T-helper 1 cell treated with Interleukin-12 subunit alpha and Interleukin-12 subunit beta and Interleukin-4 antibody, amounts not matched to agents 30 μg/mL and 1 μg/mL, for 36 hours (primary cell): ENCODE measurements at regions not wholly inside any gene's neighbourhood (a gene's known extent, or its start where the extent isn't known, plus 50 kb on each side); places are given as distances from the start of the nearest gene placed in this dataset.
"Not testable (repeated sequence)": the region's sequence is repeated elsewhere in the genome, so short reads cannot be mapped to it uniquely, and the experiment has no call there.

Experiments used
- H3K27ac Mint-ChIP-seq: one replicate; pipeline ENCODE4 v1.8.0; 2021; ENCODE audit warnings: mild to moderate bottlenecking, mixed read lengths
- H3K27me3 Mint-ChIP-seq: one replicate; pipeline ENCODE4 v1.8.0; 2021; ENCODE audit warnings: low read depth, mixed read lengths
- H3K36me3 Mint-ChIP-seq: one replicate; pipeline ENCODE4 v1.8.0; 2021; ENCODE audit warnings: low read depth, mixed read lengths
- H3K4me1 Mint-ChIP-seq: one replicate; pipeline ENCODE4 v1.8.0; 2021; ENCODE audit warnings: low read depth, mixed read lengths
- H3K4me3 Mint-ChIP-seq: one replicate; pipeline ENCODE4 v1.8.0; 2021; ENCODE audit warnings: mild to moderate bottlenecking, moderate library complexity, mixed read lengths
- H3K9me3 Mint-ChIP-seq: one replicate; pipeline ENCODE4 v1.8.0; 2021; ENCODE audit warnings: mixed read lengths

DNA sequence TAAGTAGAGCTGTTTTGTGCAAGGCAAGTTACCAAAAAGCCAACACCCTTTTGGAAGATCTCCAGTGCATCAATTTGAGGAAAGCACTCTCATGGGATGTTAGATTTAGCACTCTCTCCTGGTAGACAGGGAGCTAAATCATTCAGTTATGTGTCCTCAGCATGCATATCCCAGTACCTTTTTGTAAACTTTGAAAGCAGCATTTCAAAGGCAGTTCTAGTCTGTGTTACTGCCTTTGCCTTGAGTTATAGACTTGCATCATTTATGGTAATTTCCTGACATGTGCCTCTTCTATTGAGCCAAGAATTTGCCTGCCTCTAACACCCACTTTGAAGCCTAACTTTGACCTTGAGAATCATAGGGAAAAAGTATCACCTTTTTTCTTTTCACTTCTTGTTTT lies 120.6 kb downstream of the KIF4B start:
- H3K36me3 Mint-ChIP-seq, result no peaks in the 10 kb centered on the region
- no peaks in the 10 kb centered on the region for H3K4me1 Mint-ChIP-seq
- H3K9me3 Mint-ChIP-seq, result no peaks in the 10 kb centered on the region
- no peak overlapping the region for H3K27ac Mint-ChIP-seq
- peaks cover 5% of the 10 kb centered on the region for H3K27me3 Mint-ChIP-seq
- H3K4me3 Mint-ChIP-seq, result no peak overlapping the region

DNA sequence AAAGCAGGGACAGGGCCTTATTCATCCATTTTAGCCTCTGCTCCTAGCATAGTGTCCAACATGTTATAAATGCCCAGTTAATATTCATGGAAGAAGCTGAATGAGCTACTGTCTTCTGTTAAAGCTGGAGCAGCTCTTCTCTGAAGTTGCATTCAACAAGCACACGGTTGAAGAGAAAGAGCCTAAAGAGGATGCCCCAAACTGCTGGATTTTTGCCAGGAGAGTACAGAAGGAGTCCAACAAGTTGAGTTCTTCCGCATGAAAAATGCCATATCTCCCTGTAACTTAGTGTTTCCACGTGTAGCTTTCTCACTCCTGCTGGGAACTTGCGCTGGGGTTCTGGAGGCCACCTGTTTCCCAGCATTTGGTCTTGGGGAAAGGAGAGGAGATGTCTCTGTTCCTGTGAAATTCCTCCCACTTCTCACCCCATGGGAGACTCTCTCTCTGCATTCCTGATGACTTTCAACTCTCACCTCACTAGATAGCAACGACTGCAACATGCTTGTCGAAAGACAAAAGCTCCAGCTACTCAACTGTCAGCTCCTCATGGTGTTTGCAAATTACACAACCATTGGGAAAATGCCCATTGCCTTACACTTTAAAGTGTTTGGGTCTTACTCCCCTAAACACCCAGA lies 122.8 kb downstream of the KIF4B start:
- Mint-ChIP-seq H3K4me1 (no peaks in the 10 kb centered on the region), H3K27ac (no peak overlapping the region), H3K27me3 (peaks cover 13% of the 10 kb centered on the region), H3K4me3 (no peak overlapping the region), H3K9me3 (no peaks in the 10 kb centered on the region), H3K36me3 (no peaks in the 10 kb centered on the region)

DNA sequence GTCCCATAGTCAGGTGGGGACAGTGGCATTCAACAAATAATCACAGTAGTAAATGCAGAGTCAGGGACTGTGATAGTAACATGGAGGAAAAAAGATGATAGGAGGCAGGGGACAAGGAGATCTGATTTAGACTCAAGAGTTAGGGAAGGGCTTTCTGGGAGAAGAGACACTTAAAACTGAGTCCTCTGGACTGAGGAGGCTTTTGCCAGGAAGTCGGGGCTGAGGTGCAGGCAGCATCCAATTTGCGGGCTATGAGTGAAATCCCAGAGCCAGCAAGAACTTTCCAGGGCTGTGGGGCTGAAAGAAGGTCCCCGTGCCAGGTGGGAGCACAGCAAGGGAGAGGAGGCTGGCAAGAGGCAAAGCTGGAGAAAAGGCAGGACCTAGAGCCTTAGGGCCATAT lies 124.1 kb downstream of the KIF4B start:
- Mint-ChIP-seq H3K36me3 (no peaks in the 10 kb centered on the region), H3K4me1 (no peaks in the 10 kb centered on the region), H3K4me3 (no peak overlapping the region), H3K9me3 (no peaks in the 10 kb centered on the region), H3K27me3 (peaks cover 13% of the 10 kb centered on the region), H3K27ac (no peak overlapping the region)

DNA sequence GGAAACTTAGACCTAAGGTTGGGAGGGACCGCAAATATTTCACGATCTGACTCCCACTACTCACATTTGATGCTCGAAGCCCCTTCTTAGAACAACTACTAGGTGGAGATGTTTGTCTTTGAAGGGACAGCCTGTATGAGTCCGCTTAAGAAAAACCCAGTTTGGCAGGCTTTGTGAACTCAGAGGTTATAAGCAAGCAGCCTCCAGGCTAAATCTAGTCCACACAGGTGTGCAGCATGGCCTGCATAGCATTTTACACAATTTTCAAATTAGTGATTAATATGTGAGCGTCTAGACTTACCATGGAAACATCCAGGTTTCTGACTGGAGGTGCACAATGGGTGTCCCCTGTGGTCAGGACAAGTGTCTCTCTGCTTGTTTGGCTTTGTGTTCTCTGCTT lies 127.1 kb downstream of the KIF4B start:
- Mint-ChIP-seq H3K27me3 (peaks cover 10% of the 10 kb centered on the region), H3K27ac (no peak overlapping the region), H3K9me3 (no peaks in the 10 kb centered on the region), H3K36me3 (no peaks in the 10 kb centered on the region), H3K4me1 (no peaks in the 10 kb centered on the region), H3K4me3 (no peak overlapping the region)

DNA sequence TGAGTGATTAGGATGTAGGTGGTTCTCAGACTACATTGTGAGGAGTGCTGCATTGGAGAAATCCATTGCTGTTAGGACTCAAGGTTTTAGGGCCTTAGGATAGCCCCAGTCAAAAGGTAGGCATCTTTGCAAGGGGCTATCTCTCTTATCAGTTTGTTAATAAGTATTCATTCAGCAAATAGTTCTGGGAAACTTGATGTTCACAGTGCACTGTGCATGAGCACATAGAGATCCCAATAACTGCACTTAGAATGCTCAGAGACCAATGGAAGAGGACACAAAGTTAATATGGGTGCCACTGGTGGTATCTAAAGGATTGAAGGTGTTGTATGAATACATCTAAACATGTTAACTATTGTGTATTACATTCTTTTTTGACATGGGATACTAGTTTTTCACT lies 131.4 kb downstream of the KIF4B start:
- Mint-ChIP-seq H3K27me3 (peaks cover 8% of the 10 kb centered on the region), H3K36me3 (no peaks in the 10 kb centered on the region), H3K4me1 (no peaks in the 10 kb centered on the region), H3K4me3 (no peak overlapping the region), H3K27ac (no peak overlapping the region), H3K9me3 (no peaks in the 10 kb centered on the region)

DNA sequence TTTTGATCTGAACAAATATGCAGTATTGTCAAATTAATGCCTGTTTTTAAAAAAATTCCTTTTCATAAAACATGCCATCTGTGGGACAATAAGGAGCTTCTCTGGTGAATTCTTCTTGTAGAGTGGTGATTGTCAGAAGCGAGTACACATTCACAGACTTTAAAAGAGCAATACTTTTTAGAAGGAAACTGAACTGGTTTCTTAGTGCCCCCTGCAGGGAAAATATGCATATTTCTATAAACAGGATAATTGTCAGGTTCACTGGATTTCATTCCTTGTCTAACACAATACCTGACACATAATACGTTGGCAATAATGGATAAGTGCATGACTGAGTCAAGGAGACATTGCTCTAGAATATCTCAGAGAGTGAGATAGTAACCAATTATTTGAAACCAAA lies 133.7 kb downstream of the KIF4B start:
- no peaks in the 10 kb centered on the region for H3K4me1 Mint-ChIP-seq
- no peak overlapping the region for H3K4me3 Mint-ChIP-seq
- no peaks in the 10 kb centered on the region for H3K36me3 Mint-ChIP-seq
- no peak overlapping the region for H3K27ac Mint-ChIP-seq
- H3K9me3 Mint-ChIP-seq, result no peaks in the 10 kb centered on the region
- peaks cover 3% of the 10 kb centered on the region for H3K27me3 Mint-ChIP-seq

DNA sequence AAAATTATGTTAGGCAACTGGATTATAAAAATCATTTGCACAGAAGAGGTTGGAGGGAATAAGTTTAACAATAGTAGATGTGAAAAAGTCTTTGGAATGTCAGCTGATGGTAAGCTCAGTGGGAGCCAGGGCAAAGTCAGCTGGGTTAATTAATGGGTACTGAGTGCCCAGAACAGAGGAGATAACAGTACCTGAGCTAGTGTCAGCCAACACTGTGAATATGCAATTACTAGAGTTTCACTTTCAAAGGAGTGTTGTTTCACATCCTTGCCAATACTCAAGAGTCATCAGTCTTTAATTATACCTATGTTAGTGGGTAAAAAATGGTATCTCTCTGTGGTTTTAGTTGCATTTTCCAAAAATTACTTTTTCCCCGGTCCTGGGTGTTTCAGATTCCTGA lies 135.1 kb downstream of the KIF4B start:
- Mint-ChIP-seq H3K4me3 (no peak overlapping the region), H3K27ac (no peak overlapping the region), H3K4me1 (no peaks in the 10 kb centered on the region), H3K36me3 (no peaks in the 10 kb centered on the region), H3K27me3 (peaks cover 3% of the 10 kb centered on the region), H3K9me3 (no peaks in the 10 kb centered on the region)

DNA sequence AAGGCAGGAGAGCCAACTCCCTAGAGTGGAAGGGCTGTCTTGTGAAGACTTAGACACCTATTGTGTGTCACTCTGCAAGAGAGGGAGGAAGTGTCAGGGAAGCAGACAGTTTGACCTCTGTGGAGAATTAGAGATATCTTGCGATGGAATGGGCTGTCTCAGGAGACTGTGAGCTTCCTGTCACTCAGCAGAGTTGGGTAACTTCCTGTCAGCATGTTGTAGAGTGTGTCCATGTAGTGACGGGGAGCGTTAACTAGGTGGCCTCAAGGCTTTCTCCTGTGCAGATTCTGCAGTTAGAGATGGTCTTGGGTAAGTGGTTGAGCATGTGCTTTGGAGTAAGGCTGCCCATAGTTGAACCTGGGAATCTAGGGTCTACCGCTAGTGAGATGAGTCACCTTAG lies 136.5 kb downstream of the KIF4B start:
- H3K9me3 Mint-ChIP-seq, result no peaks in the 10 kb centered on the region

DNA sequence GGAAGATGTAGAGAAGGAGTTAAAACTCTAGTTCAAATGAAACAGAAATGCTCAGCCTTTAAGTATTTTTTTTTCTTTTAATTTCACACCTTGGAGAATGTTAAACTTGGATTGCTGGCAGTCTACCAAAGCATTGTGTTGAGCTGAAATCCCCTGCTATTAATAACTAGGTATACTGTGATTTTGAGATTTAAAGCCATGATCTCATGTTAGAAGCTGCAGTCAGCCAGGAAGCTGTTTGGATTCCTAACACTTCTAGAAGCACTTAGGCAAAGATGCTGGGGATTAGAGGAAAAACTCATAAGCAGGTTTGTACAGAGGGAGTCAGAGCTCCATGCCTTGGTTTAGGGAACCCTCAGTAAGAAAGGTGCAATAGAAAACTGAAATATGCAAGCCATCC lies 141.4 kb downstream of the KIF4B start:
- Mint-ChIP-seq H3K27ac (no peak overlapping the region), H3K9me3 (no peaks in the 10 kb centered on the region), H3K27me3 (no peaks in the 10 kb centered on the region), H3K36me3 (no peaks in the 10 kb centered on the region), H3K4me3 (no peak overlapping the region), H3K4me1 (no peaks in the 10 kb centered on the region)

More for the DNA sequence above, 136.5 kb downstream of the KIF4B start:
- Mint-ChIP-seq H3K4me3 (no peak overlapping the region), H3K27me3 (peaks cover 3% of the 10 kb centered on the region), H3K4me1 (no peaks in the 10 kb centered on the region), H3K27ac (no peak overlapping the region), H3K36me3 (no peaks in the 10 kb centered on the region)

DNA sequence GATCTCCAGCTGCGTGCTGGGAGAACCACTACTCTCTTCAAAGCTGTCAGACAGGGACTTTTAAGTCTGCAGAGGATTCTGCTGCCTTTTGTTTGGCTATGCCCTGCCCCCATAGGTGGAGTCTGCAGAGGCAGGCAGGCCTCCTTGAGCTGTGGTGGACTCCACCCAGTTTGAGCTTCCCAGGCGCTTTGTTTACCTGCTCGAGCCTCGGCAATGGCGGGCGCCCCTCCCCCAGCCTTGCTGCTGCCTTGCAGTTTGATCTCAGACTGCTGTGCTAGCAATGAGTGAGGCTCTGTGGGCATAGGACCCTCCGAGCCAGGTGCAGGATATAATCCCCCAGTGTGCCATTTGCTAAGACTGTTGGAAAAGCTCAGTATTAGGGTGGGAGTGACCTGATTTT lies 149.5 kb downstream of the KIF4B start:
- not testable (repeated sequence) for H3K27ac Mint-ChIP-seq, H3K9me3 Mint-ChIP-seq, H3K4me3 Mint-ChIP-seq, H3K36me3 Mint-ChIP-seq, H3K4me1 Mint-ChIP-seq, H3K27me3 Mint-ChIP-seq

DNA sequence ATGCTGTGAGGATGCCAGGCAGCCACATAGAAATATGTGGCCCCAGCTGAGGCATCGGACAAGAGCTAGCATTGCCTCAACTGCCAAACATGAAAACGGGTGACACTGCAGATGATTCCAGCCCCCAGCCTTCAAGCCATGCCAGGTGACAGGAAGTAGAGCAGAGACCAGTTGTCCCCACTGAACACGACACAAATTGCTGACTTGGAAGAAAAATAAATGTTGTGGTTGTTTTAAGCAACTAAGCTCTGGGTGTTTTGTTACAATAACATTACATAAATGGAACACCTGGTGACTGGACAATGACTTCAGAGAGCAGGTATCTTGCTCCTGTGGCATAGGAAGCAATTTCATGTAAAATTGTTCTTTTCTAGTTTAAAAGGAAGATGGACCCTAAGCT lies 154.2 kb downstream of the KIF4B start:
- H3K36me3 Mint-ChIP-seq, result no peaks in the 10 kb centered on the region
- no peak overlapping the region for H3K27ac Mint-ChIP-seq
- no peak overlapping the region for H3K4me3 Mint-ChIP-seq
- H3K9me3 Mint-ChIP-seq, result peaks cover 5% of the 10 kb centered on the region
- H3K27me3 Mint-ChIP-seq, result no peaks in the 10 kb centered on the region
- no peaks in the 10 kb centered on the region for H3K4me1 Mint-ChIP-seq

DNA sequence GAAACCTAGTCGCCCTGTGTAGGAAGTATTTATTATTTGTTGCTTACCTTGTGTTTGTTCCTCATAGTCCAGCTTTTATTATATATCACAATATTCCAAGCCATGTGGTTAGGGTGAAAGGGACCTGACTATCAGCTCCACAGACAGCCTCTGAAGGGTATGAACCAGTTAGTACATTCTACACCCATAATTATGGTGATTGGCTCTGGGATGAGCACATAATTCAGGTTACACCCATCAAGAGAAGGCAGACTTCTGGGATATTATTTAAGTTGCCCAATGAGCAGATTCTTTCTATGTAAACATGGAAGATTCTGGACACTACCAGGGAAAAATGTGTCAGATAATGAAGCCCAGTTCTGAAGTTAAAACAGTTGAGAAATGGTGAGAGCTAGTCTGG lies 168.0 kb downstream of the KIF4B start:
- Mint-ChIP-seq H3K4me3 (no peak overlapping the region), H3K27me3 (no peaks in the 10 kb centered on the region), H3K4me1 (no peaks in the 10 kb centered on the region), H3K36me3 (no peaks in the 10 kb centered on the region), H3K9me3 (peaks cover 3% of the 10 kb centered on the region), H3K27ac (no peak overlapping the region)

DNA sequence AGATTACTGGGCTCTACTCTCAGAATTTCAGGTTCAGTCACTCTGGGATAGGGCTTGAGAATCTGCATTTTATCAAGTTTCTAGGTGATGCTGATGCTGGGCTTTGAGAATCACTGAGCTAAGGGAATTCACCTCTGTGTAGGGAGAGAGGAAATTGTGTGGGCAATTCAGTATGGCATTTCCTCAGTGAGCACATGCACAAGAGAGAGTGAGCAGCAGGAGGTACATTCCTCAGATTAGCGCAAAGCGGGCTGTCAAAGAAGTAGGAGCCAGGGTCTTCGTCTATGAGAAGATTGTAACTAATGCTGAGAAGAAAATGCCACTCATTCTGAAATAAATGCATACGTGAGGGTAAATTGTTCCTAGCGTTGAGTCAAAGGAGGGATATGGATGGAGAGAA lies 175.9 kb downstream of the KIF4B start:
- Mint-ChIP-seq H3K4me1 (no peaks in the 10 kb centered on the region), H3K27ac (no peak overlapping the region), H3K4me3 (no peak overlapping the region), H3K27me3 (no peaks in the 10 kb centered on the region), H3K9me3 (no peaks in the 10 kb centered on the region), H3K36me3 (no peaks in the 10 kb centered on the region)

DNA sequence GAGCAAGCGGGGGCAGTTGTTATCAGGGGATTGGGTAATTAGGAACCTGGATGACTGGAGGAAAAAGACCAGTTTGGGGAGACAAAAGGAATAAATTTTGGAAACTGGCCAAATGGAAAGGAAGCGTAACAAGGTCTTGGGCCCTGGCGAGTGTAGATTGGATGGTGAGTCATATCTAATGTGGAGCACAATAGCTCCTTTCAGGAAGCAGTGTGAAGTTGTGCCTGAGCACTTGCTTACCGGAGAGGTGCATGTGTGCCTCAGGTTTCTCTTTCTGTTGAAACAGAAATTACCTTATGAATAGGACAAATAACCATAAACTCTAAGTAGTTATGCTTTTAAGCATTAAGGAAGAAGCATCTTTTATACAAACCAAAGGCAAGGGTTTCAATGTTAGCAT lies 176.4 kb downstream of the KIF4B start:
- Mint-ChIP-seq H3K4me1 (no peaks in the 10 kb centered on the region), H3K27me3 (no peaks in the 10 kb centered on the region), H3K27ac (no peak overlapping the region), H3K36me3 (no peaks in the 10 kb centered on the region), H3K4me3 (no peak overlapping the region), H3K9me3 (no peaks in the 10 kb centered on the region)

DNA sequence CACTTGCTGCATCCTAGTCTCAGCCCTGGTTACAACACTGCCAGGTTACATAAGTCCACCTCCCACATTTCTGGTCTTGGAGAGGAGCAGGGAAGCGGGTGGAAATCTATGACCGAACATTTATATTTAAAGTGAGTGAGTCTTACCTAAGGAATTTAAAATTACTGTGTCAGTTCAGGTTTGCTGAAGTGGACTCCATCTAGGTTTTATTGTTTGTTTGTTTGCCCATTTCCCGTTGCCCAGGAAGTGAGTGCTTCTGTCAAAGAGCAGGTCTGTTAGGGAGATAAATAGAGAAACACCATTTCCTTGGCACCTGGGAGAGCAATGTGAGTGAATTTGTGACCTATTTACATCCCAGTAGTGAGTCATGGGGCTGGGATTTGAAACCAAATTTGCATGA lies 179.5 kb downstream of the KIF4B start:
- no peaks in the 10 kb centered on the region for H3K9me3 Mint-ChIP-seq
- no peak overlapping the region for H3K27ac Mint-ChIP-seq
- H3K4me3 Mint-ChIP-seq, result no peak overlapping the region
- H3K27me3 Mint-ChIP-seq, result no peaks in the 10 kb centered on the region
- no peaks in the 10 kb centered on the region for H3K36me3 Mint-ChIP-seq
- no peaks in the 10 kb centered on the region for H3K4me1 Mint-ChIP-seq

DNA sequence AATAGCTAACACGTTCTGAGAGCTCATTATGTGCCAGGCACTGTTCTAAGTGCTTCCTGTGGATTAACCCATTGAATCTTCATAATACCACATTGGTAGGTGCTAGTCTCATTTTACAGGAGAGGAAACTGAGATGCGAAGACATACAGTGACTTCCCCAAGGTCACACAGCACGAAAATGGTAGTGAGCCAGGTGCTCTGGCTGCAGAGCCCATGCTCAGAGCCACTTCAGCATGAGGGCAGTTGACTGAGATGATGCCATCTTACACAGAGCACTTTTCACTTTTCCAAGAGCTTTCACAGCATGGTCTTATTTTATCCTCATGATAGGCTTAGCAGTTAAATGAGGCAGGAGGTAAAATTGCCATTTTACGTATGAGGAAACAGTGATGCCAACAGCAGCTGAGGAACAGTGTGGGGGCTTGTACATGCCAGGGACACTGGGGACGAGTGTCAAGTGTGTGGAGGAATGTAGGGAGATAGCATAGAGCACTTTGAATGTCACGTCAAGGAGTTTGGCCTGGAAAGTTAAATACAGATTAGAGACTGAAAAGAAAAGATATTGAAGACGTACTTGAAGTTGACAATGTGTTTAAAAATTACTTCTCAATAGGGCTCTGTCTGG lies 180.0 kb downstream of the KIF4B start:
- Mint-ChIP-seq H3K36me3 (no peaks in the 10 kb centered on the region), H3K9me3 (no peaks in the 10 kb centered on the region), H3K4me1 (no peaks in the 10 kb centered on the region), H3K27ac (no peak overlapping the region), H3K4me3 (no peak overlapping the region), H3K27me3 (no peaks in the 10 kb centered on the region)
